HG03064 (cell line): ENCODE measurements at regions not wholly inside any gene's neighbourhood (a gene's known extent, or its start where the extent isn't known, plus 50 kb on each side); places are given as distances from the start of the nearest gene placed in this dataset.

Experiments used
- ATAC-seq: cut with Tn5 transposase; IDR thresholded peaks from one replicate; pipeline ENCODE4 v1.9.1; 2021; ENCODE audit warnings: low read depth; ENCODE audit not compliant: unreplicated experiment

GRCh38 chr2:133716166-133716565 is 147.9 kb upstream of the NCKAP5 start:
- no peak for ATAC-seq

DNA sequence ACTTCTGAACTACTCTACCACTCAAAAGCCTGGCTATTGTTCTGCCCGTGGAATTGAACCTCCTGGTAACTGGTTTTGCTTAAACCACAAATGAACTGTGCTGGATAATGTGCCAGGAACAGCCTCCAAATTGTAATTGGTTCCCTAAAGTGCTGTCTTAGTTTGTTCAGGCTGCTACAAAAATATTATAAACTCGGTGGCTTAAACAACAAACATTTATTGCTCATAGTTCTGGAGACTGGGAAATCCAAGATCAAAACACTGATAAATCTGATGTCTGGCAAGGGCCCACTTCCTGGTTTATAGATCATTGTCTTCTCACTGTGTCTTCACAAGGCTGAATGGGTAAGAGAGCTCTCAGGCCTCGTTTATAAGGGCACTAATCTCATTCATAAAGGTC is 149.2 kb upstream of the NCKAP5 start:
- ATAC-seq: no peak

GRCh38 chr2:133718688-133719201 is 150.5 kb upstream of the NCKAP5 start:
- ATAC-seq: no peak

GRCh38 chr2:133720429-133720828 is 152.2 kb upstream of the NCKAP5 start:
- no peak for ATAC-seq

GRCh38 chr2:133721118-133721517 is 152.9 kb upstream of the NCKAP5 start:
- no peak for ATAC-seq

DNA sequence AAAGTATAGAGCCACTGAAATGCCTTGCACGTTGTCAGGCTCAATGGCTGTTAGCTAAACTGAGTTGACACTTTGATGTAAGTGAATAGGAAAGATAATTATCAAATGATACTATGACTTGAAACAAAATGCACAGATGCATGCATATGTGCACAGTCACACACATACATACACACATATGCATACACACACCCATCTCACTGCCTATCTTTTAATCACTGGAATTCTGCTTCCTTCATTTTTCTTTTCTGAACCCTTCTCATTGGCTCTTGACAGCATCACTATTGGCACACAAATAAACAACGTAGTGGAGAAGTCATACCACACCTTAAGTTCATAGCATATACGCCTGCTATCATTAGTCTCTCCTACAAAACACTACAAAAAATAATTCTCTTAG is 154.9 kb upstream of the NCKAP5 start:
- ATAC-seq: no peak

GRCh38 chr2:133726973-133727372 is 158.7 kb upstream of the NCKAP5 start:
- ATAC-seq: no peak

DNA sequence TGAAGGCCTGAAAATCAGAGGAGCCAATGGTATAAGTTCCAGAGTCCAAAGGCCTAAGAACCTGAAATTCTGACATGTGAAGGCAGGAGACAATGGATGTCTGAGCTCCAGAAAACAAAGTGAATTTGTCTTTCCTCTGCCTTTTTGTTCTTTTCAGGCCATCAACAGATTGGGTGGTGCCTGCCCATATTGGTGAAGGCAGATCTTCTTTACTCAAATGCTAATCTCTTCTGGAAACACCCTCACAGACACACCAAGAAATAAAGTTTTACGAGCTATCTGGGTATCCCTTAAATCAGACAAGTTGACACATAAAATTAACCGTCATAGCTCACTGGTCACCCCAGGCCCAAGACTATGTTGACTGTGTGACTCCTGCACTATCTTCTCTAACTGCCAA is 163.8 kb upstream of the NCKAP5 start:
- ATAC-seq: no peak

- ATAC-seq: no peak
Observed at GRCh38 chr2:133732982-133733900, 165.0 kb upstream of the NCKAP5 start.

GRCh38 chr2:133733901-133734255 is 165.6 kb upstream of the NCKAP5 start:
- no peak for ATAC-seq

DNA sequence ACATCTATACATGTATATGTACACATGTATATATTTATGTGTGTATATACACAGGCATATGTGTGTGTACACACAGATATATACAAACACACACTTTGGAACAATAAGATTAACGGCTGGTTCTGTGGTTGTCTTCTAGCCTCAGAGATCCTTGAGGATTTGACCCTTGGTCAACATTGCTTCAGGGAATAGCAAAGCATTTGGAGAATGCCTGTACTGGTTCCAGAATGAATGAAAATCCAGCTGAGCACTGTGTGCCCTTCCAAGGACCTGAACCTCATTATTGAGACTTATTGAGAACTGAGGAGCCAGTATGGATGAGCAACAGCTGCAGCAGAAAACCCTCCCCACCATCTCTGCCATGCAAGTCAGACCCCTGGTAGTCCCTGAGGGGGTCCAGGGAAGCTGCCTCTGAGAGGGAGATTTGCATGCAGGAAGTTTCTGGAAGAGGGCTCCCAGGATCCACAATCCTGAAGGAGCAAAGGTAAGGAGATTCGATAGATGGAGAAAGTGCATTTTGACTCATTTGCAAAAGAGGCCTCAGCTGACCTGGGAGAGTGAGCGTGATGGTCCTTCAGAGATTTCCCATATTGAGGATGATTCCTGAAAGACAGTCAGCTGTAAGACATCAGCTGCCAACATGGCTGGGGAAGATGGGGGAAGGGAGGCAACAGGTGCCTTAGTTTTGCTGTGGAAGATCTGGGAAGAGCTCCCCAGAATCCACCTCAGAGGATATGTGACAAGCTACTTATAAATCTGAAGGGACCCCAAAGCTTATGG is 166.6 kb upstream of the NCKAP5 start:
- ATAC-seq: no peak

DNA sequence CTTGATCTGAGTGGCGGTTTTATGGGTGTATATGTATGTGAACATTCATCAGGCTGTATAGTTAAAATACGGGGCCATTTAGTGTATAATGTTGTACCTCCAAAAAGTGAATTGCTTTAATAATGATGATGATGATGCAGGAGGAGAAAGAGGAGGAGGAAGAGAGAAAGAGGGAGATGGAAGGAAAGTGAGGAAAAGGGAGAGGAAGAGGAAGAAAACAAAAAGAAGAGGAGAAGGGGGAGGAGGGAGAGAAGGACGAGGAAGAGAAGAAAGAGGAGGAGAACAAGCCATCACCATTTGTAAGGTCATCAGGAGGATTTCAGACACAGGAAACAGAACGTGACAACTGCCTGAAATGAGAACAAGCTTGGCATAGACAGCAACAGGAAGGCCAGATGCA is 168.4 kb upstream of the NCKAP5 start:
- no peak for ATAC-seq

GRCh38 chr2:133737242-133737993 is 169.2 kb upstream of the NCKAP5 start:
- no peak for ATAC-seq

GRCh38 chr2:133739039-133739438 is 170.8 kb upstream of the NCKAP5 start:
- no peak for ATAC-seq

- no peak for ATAC-seq
Observed at GRCh38 chr2:133740500-133740899, 172.2 kb upstream of the NCKAP5 start.

- ATAC-seq: no peak
Observed at GRCh38 chr2:133748007-133748700, 179.9 kb upstream of the NCKAP5 start.

GRCh38 chr2:133753665-133754064 is 185.4 kb upstream of the NCKAP5 start:
- no peak for ATAC-seq

DNA sequence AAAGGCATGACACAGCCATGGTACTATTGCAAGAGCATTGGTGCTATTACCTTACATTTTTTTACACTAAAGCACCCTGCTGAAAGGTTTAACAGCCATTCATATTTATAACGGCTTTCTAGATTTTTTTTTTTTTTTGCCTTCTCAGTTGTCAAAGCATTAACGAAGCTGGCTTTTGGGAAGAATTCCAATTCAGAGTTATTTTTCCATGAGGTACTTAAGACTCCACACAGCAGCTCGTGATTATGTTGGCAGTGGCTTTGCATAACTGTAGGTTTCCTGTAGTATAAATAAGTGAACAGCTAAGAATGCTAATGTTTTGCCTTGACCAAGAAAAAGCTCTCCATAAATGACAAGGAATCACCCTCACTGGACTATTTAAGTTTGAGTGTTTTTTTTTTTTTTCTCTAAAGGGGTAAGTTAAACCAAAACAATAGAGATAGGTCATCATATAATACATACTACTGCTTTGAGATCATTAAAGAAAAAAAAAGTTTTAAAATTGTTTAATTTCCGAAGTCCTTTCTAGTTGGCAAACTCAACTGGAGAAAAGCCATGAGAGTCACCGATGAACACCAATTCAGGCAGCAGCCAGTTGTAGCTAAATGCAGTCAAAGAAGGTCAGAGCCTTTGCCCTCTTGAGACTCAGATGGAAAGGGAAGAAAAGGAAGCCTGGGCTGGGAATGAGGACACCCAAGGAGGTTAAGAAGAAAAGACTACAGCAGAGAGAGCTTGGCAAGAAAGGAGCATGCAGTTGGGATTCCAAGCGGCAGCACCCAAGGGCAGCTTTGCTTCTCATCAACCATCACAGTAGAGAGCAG is 187.4 kb upstream of the NCKAP5 start:
- no peak for ATAC-seq

GRCh38 chr2:133756833-133757232 is 188.6 kb upstream of the NCKAP5 start:
- ATAC-seq: no peak
